D721Med (cell line): ENCODE measurements at regions not wholly inside any gene's neighbourhood (a gene's known extent, or its start where the extent isn't known, plus 50 kb on each side); places are given as distances from the start of the nearest gene placed in this dataset.

ENCODE experiments used
- DNase-seq: peaks from one replicate; pipeline ENCODE4 v3.0.0; 2011; ENCODE audit warnings: low spot score; ENCODE audit not compliant: insufficient read length
- FAIRE-seq: peaks from 2 replicates; lab custom pipeline; 2011; peaks lifted over from hg19 to GRCh38; lab: Jason Lieb, UNC
- CTCF ChIP-seq: IDR thresholded peaks from 2 replicates; pipeline ENCODE4 v1.5.1; 2012; ENCODE audit warnings: mild to moderate bottlenecking, control low read depth; ENCODE audit not compliant: insufficient read depth; ENCODE audit errors: missing control alignments

GRCh38 chr2:65671670-65672242 is 239.4 kb upstream of the SPRED2 start:
- FAIRE-seq (no peak), DNase-seq (peak; percentile 36)
- peak; percentile 3 for TF ChIP-seq CTCF

GRCh38 chr2:65669574-65669973 is 237.2 kb upstream of the SPRED2 start:
- TF ChIP-seq CTCF = no peak
- FAIRE-seq (no peak), DNase-seq (no peak)

- no peak for DNase-seq
- TF ChIP-seq CTCF = no peak
- FAIRE-seq = no peak
Observed at GRCh38 chr2:65668744-65669143, 236.3 kb upstream of the SPRED2 start.

- no peak for TF ChIP-seq CTCF
- no peak for DNase-seq
- no peak for FAIRE-seq
Observed at GRCh38 chr2:65666156-65666725, 233.8 kb upstream of the SPRED2 start.

GRCh38 chr2:65664931-65665330 is 232.5 kb upstream of the SPRED2 start:
- FAIRE-seq (no peak), DNase-seq (no peak)
- TF ChIP-seq CTCF = no peak

GRCh38 chr2:65663831-65664407 is 231.5 kb upstream of the SPRED2 start:
- DNase-seq = no peak
- no peak for TF ChIP-seq CTCF
- FAIRE-seq = no peak
